GM13976 (cell line): ENCODE measurements at regions not wholly inside any gene's neighbourhood (a gene's known extent, or its start where the extent isn't known, plus 50 kb on each side); places are given as distances from the start of the nearest gene placed in this dataset.

Experiments used
- DNase-seq: peaks from one replicate; pipeline ENCODE4 v3.0.0; 2012; ENCODE audit warnings: low spot score
- CTCF ChIP-seq: IDR thresholded peaks from 2 replicates; pipeline ENCODE4 v1.5.1; 2012; ENCODE audit warnings: borderline replicate concordance, mild to moderate bottlenecking; ENCODE audit not compliant: insufficient read depth; ENCODE audit errors: extremely low read depth, missing control alignments, control extremely low read depth
- in situ Hi-C: fragments of 300-500 bp; cut with MboI; formaldehyde crosslinking; loops from one replicate; pipeline ENCODE4 v1.12.0; 2022; ENCODE audit warnings: low sequenced_read_pairs, mixed read lengths, inconsistent platforms; ENCODE audit not compliant: unreplicated experiment

- in situ Hi-C loops: loop anchor here (25.0 kb wide), 1 partner anchor 221 kb away; no protein-coding TSS in a partner anchor
- TF ChIP-seq CTCF: no peak
Observed at GRCh38 chr15:31216215-31216911, 110.3 kb upstream of the KLF13 start.

GRCh38 chr15:31217067-31217466, 109.6 kb upstream of the KLF13 start:
- in situ Hi-C loops: loop anchor here (25.0 kb wide), 1 partner anchor 220 kb away; no protein-coding TSS in a partner anchor
- TF ChIP-seq CTCF: no peak
- no peak for DNase-seq

More at GRCh38 chr15:31216215-31216911, 110.3 kb upstream of the KLF13 start:
- DNase-seq: peak; percentile 85

- DNase-seq: no peak
- TF ChIP-seq CTCF: no peak
- in situ Hi-C loops: loop anchor here (25.0 kb wide), 1 partner anchor 220 kb away; no protein-coding TSS in a partner anchor
Observed at GRCh38 chr15:31217566-31218270, 108.9 kb upstream of the KLF13 start.

GRCh38 chr15:31219221-31219620, 107.4 kb upstream of the KLF13 start:
- no peak for DNase-seq
- TF ChIP-seq CTCF: no peak
- in situ Hi-C loops: loop anchor here (25.0 kb wide), 1 partner anchor 218 kb away; no protein-coding TSS in a partner anchor

- no peak for DNase-seq
- TF ChIP-seq CTCF: no peak
- in situ Hi-C loops: loop anchor here (25.0 kb wide), 1 partner anchor 215 kb away; no protein-coding TSS in a partner anchor
Observed at GRCh38 chr15:31221936-31222515, 104.6 kb upstream of the KLF13 start.

GRCh38 chr15:31222773-31223341, 103.8 kb upstream of the KLF13 start:
- in situ Hi-C loops: loop anchor here (25.0 kb wide), 1 partner anchor 214 kb away; no protein-coding TSS in a partner anchor
- no peak for TF ChIP-seq CTCF
- no peak for DNase-seq
